SK-N-SH (cell line): ENCODE measurements at regions not wholly inside any gene's neighbourhood (a gene's known extent, or its start where the extent isn't known, plus 50 kb on each side); places are given as distances from the start of the nearest gene placed in this dataset.

Experiments used
- CTCF ChIA-PET: fragments of 300-600, 350-600 bp; formaldehyde crosslinking; extraction: SDS; loops from one replicate; lab custom pipeline; 2021; lab: Yijun Ruan, JAX
- POLR2A ChIA-PET: fragments of 350-600 bp; sonication (Branson Sonifier 250); formaldehyde crosslinking; extraction: SDS; loops from one replicate; lab custom pipeline; 2020; ENCODE audit warnings: antibody characterized with exemption, inconsistent platforms; lab: Yijun Ruan, JAX
- DNase-seq: peaks from one replicate; pipeline ENCODE4 v3.0.0; 2012
- H2AFZ ChIP-seq: fragments of 200-600 bp; sonication (generic); 2 replicates; pipeline ENCODE4 v1.8.1; 2016; ENCODE audit warnings: antibody characterized with exemption, mild to moderate bottlenecking, low read depth
- H3F3A ChIP-seq: fragments of 200-600 bp; sonication (generic); replicated peaks from 2 replicates; pipeline ENCODE3; 2016; ENCODE audit warnings: antibody characterized with exemption, mild to moderate bottlenecking; ENCODE audit not compliant: insufficient read depth
- H3K27ac ChIP-seq, 2 experiments: fragments of 200-500 bp in 1 of 2; fragments of 200-600 bp in 1 of 2; sonication (Bioruptor generic) in 1 of 2; sonication (generic), shearing (Covaris generic) in 1 of 2; 2 replicates each; pipeline versions ENCODE4 v1.5.1 to v1.6.1; 2014 to 2016; ENCODE audit warnings: low read depth in 2 of 2, inconsistent platforms in 1 of 2, low read length in 1 of 2, mild to moderate bottlenecking in 1 of 2, mixed read lengths in 1 of 2
- H3K27me3 ChIP-seq: fragments of 200-600 bp; sonication (generic), shearing (Covaris generic); 2 replicates; pipeline ENCODE4 v1.6.1; 2016; ENCODE audit warnings: mixed run types; ENCODE audit not compliant: insufficient read depth
- H3K36me3 ChIP-seq, 2 experiments: fragments of 200-500 bp in 1 of 2; fragments of 200-600 bp in 1 of 2; sonication (Bioruptor generic) in 1 of 2; sonication (generic) in 1 of 2; replicated peaks in 1 of 2; 2 replicates each; pipeline versions ENCODE3 to v1.5.1; 2014 to 2016; ENCODE audit warnings: low read length in 1 of 2, mild to moderate bottlenecking in 1 of 2; ENCODE audit not compliant: insufficient read depth in 2 of 2, control insufficient read depth in 1 of 2
- H3K4me1 ChIP-seq, 2 experiments: fragments of 200-500 bp in 1 of 2; fragments of 200-600 bp in 1 of 2; sonication (Bioruptor generic) in 1 of 2; sonication (generic), shearing (Covaris generic) in 1 of 2; 2 replicates each; pipeline versions ENCODE4 v1.5.1 to v1.6.1; 2014 to 2016; ENCODE audit warnings: low read depth in 1 of 2, low read length in 1 of 2, mixed run types in 1 of 2; ENCODE audit not compliant: insufficient read depth in 2 of 2, control insufficient read depth in 1 of 2
- H3K4me2 ChIP-seq: fragments of 200-600 bp; sonication (generic), shearing (Covaris generic); 2 replicates; pipeline ENCODE4 v1.6.1; 2017; ENCODE audit warnings: mixed run types
- H3K4me3 ChIP-seq, 2 experiments: fragments of 200-500 bp in 1 of 2; fragments of 200-600 bp in 1 of 2; sonication (Bioruptor generic) in 1 of 2; sonication (generic), shearing (Covaris generic) in 1 of 2; 2 replicates each; pipeline versions ENCODE4 v1.5.1 to v1.8.1; 2014 to 2016; ENCODE audit warnings: low read depth in 2 of 2, inconsistent platforms in 1 of 2, low read length in 1 of 2, mild to moderate bottlenecking in 1 of 2, mixed read lengths in 1 of 2, moderate library complexity in 1 of 2
- H3K79me2 ChIP-seq: fragments of 200-600 bp; sonication (generic); 2 replicates; pipeline ENCODE4 v1.8.1; 2017; ENCODE audit warnings: mild to moderate bottlenecking; ENCODE audit not compliant: insufficient read depth
- H3K9ac ChIP-seq: fragments of 200-600 bp; sonication (generic); 2 replicates; pipeline ENCODE4 v1.6.1; 2017; ENCODE audit warnings: mixed run types
- H3K9me2 ChIP-seq: fragments of 200-600 bp; sonication (generic); 2 replicates; pipeline ENCODE4 v1.6.1; 2017; ENCODE audit warnings: mixed run types
- H3K9me3 ChIP-seq: fragments of 200-600 bp; sonication (generic); 2 replicates; pipeline ENCODE4 v1.6.1; 2017; ENCODE audit warnings: mixed run types, mild to moderate bottlenecking, moderate library complexity
- H4K20me1 ChIP-seq: fragments of 200-600 bp; sonication (generic); 2 replicates; pipeline ENCODE4 v1.6.1; 2017; ENCODE audit warnings: mild to moderate bottlenecking, mixed run types; ENCODE audit not compliant: insufficient read depth
- CHD2 ChIP-seq: fragments of 150-350 bp; IDR thresholded peaks from 2 replicates; pipeline ENCODE4 v1.6.1; 2018; ENCODE audit warnings: low read length; ENCODE audit not compliant: partially characterized antibody
- ELF1 ChIP-seq: IDR thresholded peaks from 2 replicates; pipeline ENCODE4 v1.4.0; 2012
- EZH2phosphoT487 ChIP-seq: fragments of 200-600 bp; sonication (generic); IDR thresholded peaks from 2 replicates; pipeline ENCODE4 v1.6.1; 2017; ENCODE audit warnings: low read depth, mixed run types, mild to moderate bottlenecking, antibody characterized with exemption, moderate library complexity, borderline replicate concordance
- FOXJ3 ChIP-seq: sonication (generic); formaldehyde crosslinking; IDR thresholded peaks from 2 replicates; pipeline ENCODE4 v1.5.1; 2020; ENCODE audit warnings: mild to moderate bottlenecking, missing genetic modification reagents
- GATA2 ChIP-seq: sonication (generic); formaldehyde crosslinking; IDR thresholded peaks from 2 replicates; pipeline ENCODE4 v1.5.0; 2020; ENCODE audit warnings: mild to moderate bottlenecking, missing genetic modification reagents
- JUND ChIP-seq: IDR thresholded peaks from 2 replicates; pipeline ENCODE4 v1.4.0; 2012
- NRF1 ChIP-seq: IDR thresholded peaks from 2 replicates; pipeline ENCODE4 v1.6.1; 2012; ENCODE audit warnings: low read depth, mild to moderate bottlenecking, low read length
- POLR2AphosphoS5 ChIP-seq: IDR thresholded peaks from 2 replicates; pipeline ENCODE4 v1.6.1; 2012; ENCODE audit warnings: low read depth, low read length
- RCOR1 ChIP-seq: fragments of 150-350 bp; IDR thresholded peaks from 2 replicates; pipeline ENCODE4 v1.6.1; 2017; ENCODE audit warnings: antibody characterized with exemption, low read length
- REST ChIP-seq: IDR thresholded peaks from 2 replicates; pipeline ENCODE4 v1.6.1; 2012; ENCODE audit warnings: mild to moderate bottlenecking, low read depth, low read length, moderate library complexity
- TCF12 ChIP-seq: IDR thresholded peaks from 2 replicates; pipeline ENCODE4 v1.4.0; 2012
- TEAD4 ChIP-seq: IDR thresholded peaks from 2 replicates; pipeline ENCODE4 v1.4.0; 2012; ENCODE audit warnings: mild to moderate bottlenecking, borderline replicate concordance; ENCODE audit not compliant: insufficient read depth
- USF2 ChIP-seq: fragments of 150-350 bp; IDR thresholded peaks from 2 replicates; pipeline ENCODE4 v1.6.1; 2017; ENCODE audit warnings: antibody characterized with exemption, low read length, low read depth, borderline replicate concordance
- WGBS: methylation state at CpG from one replicate; pipeline ENCODE4 v1.1.6; 2017; ENCODE audit warnings: low lambda C conversion rate; 5-methylcytosine and 5-hydroxymethylcytosine counted together
- TF ChIP-seq, protein P1 (sequence below): IDR thresholded peaks from 2 replicates; pipeline ENCODE4; 2012
- TF ChIP-seq, protein P2 (sequence below): fragments of 200-600 bp; sonication (generic); IDR thresholded peaks from 2 replicates; pipeline ENCODE4 v1.6.1; 2017; ENCODE audit warnings: antibody characterized with exemption, mild to moderate bottlenecking, moderate library complexity

DNA sequence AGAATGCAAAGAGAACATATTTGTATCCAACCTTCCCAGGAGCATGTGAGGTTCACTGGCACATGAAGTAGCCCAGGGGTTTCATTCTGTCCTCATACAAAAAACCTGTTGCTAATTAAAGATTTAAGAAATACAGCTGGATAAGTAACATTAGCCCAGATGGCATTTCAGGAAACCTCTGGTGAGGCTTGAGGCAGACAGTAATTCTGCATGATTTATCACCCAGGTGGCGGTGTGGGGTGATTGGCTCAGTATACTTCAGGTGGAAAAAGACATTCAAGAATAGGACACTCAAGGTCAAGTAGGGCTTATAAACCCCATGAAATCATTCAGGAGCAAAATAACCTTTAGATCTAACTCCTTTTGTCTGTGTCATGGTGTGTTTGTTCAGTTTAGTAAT lies 237.4 kb downstream of the RNF144A start:
- Histone ChIP-seq H3K9me3 (peaks cover 11% of the 10 kb centered on the region; the same call in 1 of the 2 replicates), H2AFZ (no peak overlapping the region), H4K20me1 (no peaks in the 10 kb centered on the region), H3F3A (no peaks in the 10 kb centered on the region), H3K4me1 (no peaks in the 10 kb centered on the region), H3K79me2 (no peaks in the 10 kb centered on the region), H3K4me2 (no peak overlapping the region), H3K27ac (no peak overlapping the region), H3K9ac (no peak overlapping the region), H3K36me3 (no peaks in the 10 kb centered on the region), H3K27me3 (no peaks in the 10 kb centered on the region), H3K9me2 (no peaks in the 10 kb centered on the region), H3K4me3 (no peak overlapping the region)
- TF ChIP-seq, protein P1, sequence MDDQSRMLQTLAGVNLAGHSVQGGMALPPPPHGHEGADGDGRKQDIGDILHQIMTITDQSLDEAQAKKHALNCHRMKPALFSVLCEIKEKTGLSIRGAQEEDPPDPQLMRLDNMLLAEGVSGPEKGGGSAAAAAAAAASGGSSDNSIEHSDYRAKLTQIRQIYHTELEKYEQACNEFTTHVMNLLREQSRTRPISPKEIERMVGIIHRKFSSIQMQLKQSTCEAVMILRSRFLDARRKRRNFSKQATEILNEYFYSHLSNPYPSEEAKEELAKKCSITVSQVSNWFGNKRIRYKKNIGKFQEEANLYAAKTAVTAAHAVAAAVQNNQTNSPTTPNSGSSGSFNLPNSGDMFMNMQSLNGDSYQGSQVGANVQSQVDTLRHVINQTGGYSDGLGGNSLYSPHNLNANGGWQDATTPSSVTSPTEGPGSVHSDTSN, result no peak
- TF ChIP-seq USF2 (no peak), POLR2AphosphoS5 (no peak), CHD2 (no peak), ELF1 (no peak), FOXJ3 (CRISPR knock-in tag) (no peak), JUND (no peak), TEAD4 (no peak), EZH2phosphoT487 (no peak), RCOR1 (no peak)
- TF ChIP-seq, protein P2, sequence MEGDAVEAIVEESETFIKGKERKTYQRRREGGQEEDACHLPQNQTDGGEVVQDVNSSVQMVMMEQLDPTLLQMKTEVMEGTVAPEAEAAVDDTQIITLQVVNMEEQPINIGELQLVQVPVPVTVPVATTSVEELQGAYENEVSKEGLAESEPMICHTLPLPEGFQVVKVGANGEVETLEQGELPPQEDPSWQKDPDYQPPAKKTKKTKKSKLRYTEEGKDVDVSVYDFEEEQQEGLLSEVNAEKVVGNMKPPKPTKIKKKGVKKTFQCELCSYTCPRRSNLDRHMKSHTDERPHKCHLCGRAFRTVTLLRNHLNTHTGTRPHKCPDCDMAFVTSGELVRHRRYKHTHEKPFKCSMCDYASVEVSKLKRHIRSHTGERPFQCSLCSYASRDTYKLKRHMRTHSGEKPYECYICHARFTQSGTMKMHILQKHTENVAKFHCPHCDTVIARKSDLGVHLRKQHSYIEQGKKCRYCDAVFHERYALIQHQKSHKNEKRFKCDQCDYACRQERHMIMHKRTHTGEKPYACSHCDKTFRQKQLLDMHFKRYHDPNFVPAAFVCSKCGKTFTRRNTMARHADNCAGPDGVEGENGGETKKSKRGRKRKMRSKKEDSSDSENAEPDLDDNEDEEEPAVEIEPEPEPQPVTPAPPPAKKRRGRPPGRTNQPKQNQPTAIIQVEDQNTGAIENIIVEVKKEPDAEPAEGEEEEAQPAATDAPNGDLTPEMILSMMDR, result no peak
- ChIA-PET POLR2A (no interaction called here), CTCF (interaction anchor here (1.4 kb wide), 1 partner anchor 67 kb away, joined by 3 read pairs; no protein-coding TSS in a partner anchor)
- DNase-seq, result no peak
- 76% methylated on average over 1 of the region's 1 CpG for WGBS

DNA sequence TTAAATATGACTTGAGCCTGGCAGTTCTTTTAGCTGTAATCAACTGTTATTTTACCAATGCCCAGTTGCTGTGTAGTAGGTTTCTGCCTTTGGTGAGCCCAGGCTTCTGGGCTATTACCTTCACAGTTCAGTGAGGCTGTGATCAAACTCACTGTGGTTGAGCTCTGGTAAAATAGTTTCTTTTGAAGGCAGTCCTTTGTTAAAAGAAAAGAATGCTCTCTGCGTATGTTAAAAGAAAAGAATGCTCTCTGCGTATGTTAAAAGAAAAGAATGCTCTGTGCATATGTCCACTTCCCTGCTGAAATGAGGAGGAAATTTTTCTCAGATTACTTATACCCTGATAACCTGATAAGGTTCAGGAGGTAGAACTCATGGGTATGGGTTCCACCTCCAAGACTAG lies 244.3 kb downstream of the RNF144A start:
- 80% methylated on average over 2 of the region's 2 CpGs for WGBS
- no peaks in the 10 kb centered on the region for H3K27me3 ChIP-seq
- no peak for DNase-seq
- no peak overlapping the region for H3K27ac ChIP-seq
- no peaks in the 10 kb centered on the region for H3K36me3 ChIP-seq
- H3F3A ChIP-seq, result no peaks in the 10 kb centered on the region
- no peaks in the 10 kb centered on the region for H3K9me2 ChIP-seq
- no peak overlapping the region for H3K4me2 ChIP-seq
- no peaks in the 10 kb centered on the region for H3K79me2 ChIP-seq
- no peaks in the 10 kb centered on the region for H4K20me1 ChIP-seq
- TF ChIP-seq, protein P2, result no peak
- TF ChIP-seq TCF12, result no peak
- TF ChIP-seq GATA2 (CRISPR knock-in tag), result no peak
- no peak for TF ChIP-seq REST
- no peak for TF ChIP-seq NRF1
- no peaks in the 10 kb centered on the region; a peak in 1 of 4 replicates for H3K4me1 ChIP-seq
- H3K9me3 ChIP-seq, result no peaks in the 10 kb centered on the region
- CTCF ChIA-PET, result no interaction called here
- no peak overlapping the region for H2AFZ ChIP-seq
- peak overlapping the region; percentile 4; the same call in 1 of the 2 replicates for H3K9ac ChIP-seq
- no peak overlapping the region for H3K4me3 ChIP-seq
- POLR2A ChIA-PET, result no interaction called here
